ENCODE measurements at regions not wholly inside any gene's neighbourhood (a gene's known extent, or its start where the extent isn't known, plus 50 kb on each side); places are given as distances from the start of the nearest gene placed in this dataset.

DNA sequence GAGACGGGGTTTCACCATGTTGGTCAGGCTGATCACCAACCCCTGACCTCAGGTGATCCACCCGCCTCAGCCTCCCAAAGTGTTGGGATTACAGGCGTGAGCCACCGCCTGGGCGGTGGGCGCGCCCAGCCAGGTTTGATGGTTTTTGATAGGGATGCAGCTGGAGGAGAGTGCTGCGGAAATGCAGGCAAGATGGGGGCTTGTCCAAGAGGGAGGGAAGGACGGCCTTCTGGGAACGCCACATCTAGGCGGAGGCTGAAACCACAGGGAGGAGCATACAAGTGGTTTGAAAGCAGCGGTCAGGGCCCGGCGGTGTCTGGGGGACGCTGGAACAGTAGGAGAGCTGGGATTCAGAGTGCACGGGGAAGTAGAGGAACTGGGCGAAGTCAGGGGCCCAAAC is 134.6 kb downstream of the VRK1 start:
- no peak for DNase-seq (ENCODE audit: low read depth)

DNA sequence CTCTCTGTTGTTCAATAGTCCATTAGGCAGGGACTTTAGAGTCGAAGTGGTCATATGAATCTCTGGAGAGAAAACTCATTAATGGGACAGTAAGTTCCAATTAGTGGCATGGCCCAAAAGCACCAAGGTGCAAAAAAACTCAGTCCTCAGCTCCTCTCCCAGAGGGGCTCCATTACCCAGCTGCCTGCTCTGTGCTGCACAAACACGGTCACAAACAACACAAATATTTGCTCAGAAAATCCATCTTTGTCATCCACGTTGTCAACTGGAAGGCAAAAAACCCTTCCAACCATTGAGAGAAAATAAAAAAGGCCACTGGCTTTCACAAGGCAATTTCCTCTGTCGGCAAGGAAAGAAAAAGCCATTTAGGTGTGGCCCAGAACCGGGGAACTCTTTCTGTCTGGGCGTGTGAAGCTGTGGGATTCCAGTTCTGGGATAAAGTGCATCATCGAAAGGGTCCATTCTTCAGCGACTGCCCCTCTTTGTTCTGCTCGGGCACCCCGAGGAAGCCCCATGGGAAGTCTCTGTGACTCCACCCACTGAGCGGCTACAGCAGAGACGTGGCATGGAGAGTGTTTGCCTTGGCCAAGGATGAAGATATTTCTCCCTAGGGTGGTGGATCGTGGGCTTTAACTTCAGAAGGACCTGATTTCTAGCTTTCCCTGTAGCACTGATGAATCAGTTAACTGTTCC is 137.6 kb downstream of the VRK1 start:
- no peak for DNase-seq (ENCODE audit: low read depth)

- DNase-seq (ENCODE audit: low read depth) = no peak
These were observed 141.8 kb downstream of the VRK1 start for GRCh38 chr14:96938946-96939345.

DNA sequence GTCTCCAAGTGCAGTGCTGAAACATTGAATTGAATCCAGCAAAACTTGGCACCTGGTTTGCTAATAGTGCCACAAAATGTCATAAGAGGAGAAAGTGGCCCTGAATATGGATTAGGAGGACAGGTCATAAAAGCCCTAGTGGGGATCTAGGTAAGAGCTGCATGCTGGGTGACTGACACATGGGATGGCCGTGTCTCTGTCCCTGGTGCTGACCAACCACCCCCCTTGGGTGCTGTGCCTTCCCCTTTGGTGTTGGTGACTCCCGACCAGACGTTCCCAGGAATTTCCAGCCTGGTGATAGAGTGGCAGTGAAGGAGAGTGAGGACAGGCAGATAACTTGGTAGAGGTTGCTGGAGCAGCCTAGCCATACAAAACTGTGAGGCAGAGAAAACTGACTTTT is 142.8 kb downstream of the VRK1 start:
- DNase-seq (ENCODE audit: low read depth) = no peak

DNA sequence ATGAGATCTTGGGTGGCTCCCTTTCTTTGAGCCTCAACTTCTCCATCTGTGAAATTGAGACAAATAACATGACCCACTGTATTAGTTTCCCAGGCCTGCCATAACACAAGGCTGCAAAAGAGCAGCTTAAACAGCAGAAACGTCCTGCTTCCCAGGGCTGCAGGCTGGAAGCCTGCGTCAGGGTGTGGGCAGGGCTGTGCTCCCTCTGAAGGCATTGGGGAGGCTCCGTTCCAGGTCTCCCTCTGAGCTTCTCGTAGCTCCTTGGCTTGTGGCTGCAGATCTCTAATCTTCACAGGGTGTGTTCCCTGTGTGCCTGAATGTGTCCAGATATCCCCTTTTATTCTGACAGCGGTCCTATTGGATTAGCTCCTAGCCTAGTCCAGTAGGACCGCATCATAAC is 147.1 kb downstream of the VRK1 start:
- DNase-seq (ENCODE audit: low read depth) = no peak

DNA sequence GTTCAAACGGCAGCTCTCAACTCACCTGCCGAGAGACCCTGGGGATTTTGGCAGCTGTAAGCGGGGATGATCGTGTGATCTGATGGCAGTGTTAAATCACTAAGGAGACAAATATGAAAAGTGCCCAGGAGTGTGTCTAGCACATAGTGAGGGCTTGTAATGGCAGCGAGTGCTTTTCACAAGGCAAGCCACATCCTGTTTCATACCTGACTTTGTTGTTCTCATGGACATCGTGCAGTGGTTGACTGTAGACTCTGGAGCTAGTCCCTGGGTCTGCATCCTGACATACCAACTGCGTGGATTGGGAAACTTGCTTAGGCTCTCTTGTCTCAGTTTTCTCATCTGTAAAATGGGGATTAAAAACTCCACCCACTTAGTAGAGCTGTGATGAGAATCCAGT is 148.5 kb downstream of the VRK1 start:
- no peak for DNase-seq (ENCODE audit: low read depth)

GRCh38 chr14:96949594-96949993 is 152.4 kb downstream of the VRK1 start:
- no peak for DNase-seq (ENCODE audit: low read depth)

GRCh38 chr14:96951511-96951910 is 154.3 kb downstream of the VRK1 start:
- DNase-seq (ENCODE audit: low read depth) = no peak

- DNase-seq (ENCODE audit: low read depth) = no peak
These were observed 156.1 kb downstream of the VRK1 start for GRCh38 chr14:96953087-96953874.

GRCh38 chr14:96953875-96954185 is 156.6 kb downstream of the VRK1 start:
- DNase-seq (ENCODE audit: low read depth) = no peak

- DNase-seq (ENCODE audit: low read depth) = no peak
These were observed 159.5 kb downstream of the VRK1 start for GRCh38 chr14:96956464-96957239.

DNA sequence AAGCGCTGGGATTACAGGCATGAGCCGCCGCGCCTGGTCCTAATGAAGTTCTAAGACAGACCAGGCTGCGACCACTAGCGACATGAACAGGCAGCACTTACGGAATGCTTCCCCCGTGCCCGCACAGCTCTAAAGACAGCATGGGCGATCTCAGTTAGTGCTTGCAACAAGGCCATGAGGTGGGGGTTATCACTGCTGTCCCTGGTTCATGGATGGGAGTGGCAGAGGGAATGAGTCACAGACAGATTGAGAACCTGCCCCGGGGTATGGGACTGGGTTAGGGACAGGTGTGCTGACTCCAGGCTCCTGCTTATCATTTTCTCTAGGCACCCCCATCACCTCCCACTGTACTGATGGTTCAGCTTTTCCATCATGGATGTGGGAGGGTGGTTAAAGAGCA is 160.9 kb downstream of the VRK1 start:
- no peak for DNase-seq (ENCODE audit: low read depth)

DNA sequence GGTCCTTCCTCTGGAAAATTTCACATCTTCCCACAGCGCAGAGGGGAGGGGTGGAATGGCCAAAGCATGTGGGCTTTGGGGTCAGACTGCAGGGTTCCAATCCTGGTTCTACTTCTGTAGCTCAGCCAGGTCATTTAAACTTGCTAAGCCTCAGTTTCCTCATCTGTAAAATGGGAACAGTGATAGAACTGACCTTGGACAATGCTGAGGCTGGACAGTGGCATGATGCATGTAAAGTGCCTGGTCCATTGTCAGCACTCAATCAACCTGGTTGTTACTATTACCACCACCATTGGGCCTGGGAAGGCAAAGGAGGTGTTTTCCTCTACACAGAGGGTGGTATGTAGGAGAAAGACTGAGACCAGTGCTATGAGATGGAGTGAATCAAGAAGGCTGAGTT is 162.8 kb downstream of the VRK1 start:
- no peak for DNase-seq (ENCODE audit: low read depth)

GRCh38 chr14:96960598-96961116 is 163.5 kb downstream of the VRK1 start:
- no peak for DNase-seq (ENCODE audit: low read depth)

GRCh38 chr14:96961895-96962294 is 164.7 kb downstream of the VRK1 start:
- no peak for DNase-seq (ENCODE audit: low read depth)

DNA sequence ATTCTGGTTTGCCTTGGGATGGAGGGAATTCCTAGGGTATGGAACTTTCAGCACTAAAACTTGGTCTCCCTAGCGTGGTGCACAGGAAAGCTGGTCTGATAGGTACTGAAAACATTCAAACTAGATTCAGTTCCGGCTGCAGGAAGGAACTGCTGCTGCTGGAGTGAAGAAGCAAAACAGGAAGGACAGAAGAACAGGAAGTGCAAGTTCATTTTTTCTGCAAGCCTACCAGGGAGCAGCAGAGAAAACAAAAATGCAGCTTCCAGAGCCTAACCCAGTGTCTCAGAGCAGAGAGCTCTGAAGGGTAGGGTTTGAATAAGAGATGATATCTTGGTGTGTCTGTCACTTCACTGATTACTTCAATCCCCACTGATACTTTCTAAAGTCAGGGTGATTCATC is 165.2 kb downstream of the VRK1 start:
- no peak for DNase-seq (ENCODE audit: low read depth)

- DNase-seq (ENCODE audit: low read depth) = no peak
These were observed 167.7 kb downstream of the VRK1 start for GRCh38 chr14:96964726-96965415.

DNA sequence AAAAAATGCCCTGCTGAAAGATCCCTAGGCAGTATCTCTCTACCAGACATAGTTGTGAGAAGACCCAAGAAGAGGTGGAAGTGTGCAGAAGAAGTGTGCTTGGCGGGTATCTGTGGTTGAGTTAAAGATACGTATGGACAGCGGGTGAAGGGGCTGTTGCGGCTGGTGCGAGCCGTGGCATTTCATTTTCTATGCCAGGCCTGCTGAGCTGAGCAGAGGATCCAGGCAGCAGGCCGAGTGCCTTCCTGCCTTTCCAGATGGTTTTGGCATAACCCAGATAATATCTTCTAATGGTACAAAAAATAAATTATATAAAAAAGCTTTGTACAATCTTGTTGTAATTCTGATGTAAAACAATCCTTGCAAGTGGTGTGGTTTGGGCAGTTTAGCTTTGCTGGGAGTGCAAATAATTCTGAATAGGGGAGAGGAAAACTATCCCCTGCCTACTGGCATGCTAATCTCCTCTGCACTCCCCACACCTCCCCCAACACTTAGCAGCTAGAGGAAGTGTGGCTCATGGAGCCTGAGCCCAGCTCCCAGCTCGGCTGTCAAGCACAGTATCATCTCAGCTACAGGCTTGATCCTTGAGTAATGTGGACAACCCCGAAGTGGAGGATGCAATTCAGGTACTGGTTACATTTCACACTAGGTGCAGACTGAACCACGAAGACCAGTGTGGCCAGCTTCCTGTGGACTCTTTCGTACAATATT is 168.9 kb downstream of the VRK1 start:
- no peak for DNase-seq (ENCODE audit: low read depth)

DNA sequence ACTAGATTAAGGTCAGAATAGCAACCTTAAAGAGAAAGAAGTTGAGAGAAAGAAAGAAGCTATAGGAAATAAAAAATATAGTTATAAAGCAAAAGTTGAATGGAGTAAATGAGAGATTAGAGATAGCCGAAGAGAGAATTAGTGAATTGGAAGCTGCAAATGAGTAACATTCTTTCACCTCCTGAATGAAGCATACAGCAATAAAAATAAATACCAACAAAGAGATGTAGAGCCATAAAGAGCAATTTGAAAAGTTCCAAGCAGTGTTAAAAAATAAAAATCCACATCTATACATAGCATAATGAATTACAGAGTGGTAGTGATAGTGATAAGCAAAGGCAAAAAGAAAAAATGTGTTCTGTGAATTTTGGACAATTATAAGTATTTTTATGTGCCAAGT is 177.9 kb downstream of the VRK1 start:
- DNase-seq (ENCODE audit: low read depth) = no peak

DNA sequence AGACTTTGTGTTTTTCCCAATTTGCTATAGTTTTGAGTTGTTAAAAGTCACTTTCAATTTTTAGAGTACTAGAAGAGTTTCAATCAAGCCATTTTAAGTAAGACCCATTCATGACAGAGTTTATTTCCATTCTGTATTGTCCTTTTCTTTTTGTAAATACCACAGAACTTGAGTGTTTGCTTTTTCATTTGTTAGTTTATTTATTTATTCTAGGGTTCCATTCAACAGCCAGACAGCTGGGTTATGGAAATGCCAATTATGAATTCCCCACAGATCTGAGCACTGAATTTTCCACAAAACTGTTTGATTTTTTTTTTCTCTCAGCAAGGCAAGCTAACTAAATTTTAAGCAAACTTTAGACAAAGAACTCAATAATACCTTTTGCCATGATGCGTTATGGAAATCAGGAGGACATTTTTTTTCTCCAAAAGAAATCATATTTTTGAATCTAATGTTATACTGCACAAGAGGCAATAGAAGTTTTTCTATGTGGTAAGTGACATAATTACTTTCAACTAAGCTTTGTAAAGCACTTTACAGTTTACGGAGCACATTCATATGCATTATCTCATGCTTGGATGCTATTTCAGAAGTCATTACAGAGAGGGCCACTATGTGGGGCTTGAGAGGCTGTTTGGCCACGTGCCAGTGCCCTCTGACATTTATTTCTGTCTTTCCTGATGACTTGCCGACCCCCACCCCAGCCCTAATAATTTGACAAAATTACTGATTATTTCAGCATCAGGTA is 181.5 kb downstream of the VRK1 start:
- no peak for DNase-seq (ENCODE audit: low read depth)

DNA sequence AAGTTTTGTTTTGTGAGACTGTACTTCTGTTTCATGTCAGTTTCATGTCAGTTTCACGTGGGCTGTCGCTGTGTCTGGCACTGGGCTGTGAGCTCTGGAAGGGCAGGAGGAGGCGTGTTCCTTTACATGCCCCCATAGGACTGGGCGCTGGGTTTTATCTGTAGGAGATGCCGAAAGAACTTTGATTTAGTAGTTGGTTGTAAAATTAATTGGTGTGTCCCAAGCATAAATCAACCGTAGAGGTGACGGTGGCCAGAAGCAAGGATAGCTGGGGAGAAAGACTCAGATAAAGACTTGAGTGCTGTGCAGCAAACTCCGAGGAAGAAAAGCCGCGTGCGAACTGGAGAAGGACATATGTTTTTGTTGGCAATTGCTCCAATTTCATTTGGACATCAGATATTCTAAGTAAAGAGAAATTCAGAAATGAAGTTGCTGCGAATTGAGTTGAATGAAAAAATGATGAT is 182.5 kb downstream of the VRK1 start:
- no peak for DNase-seq (ENCODE audit: low read depth)

Data from GM04503 (cell line).